Thymus (tissue), 11 donors: ENCODE measurements at regions not wholly inside any gene's neighbourhood (a gene's known extent, or its start where the extent isn't known, plus 50 kb on each side); places are given as distances from the start of the nearest gene placed in this dataset.

ENCODE experiments used
- DNase-seq, 9 donors: peaks; one replicate each; pipeline ENCODE4 v3.0.0-alpha.2; 2013; ENCODE audit warnings: low spot score in 9 of 9, low read depth in 6 of 9, missing footprints in 1 of 9
- H3K27ac ChIP-seq, 2 donors: one replicate each; pipeline ENCODE4 v1.5.1; 2013; ENCODE audit warnings: control low read depth in 1 of 2, low read depth in 1 of 2, low read length in 1 of 2, mild to moderate bottlenecking in 1 of 2, moderate library complexity in 1 of 2
- H3K27me3 ChIP-seq, 2 donors: one replicate each; pipeline ENCODE4 v1.5.1; 2013; ENCODE audit warnings: low read length in 1 of 2; ENCODE audit not compliant: control insufficient read depth in 2 of 2, insufficient read depth in 1 of 2
- H3K36me3 ChIP-seq, 2 donors: one replicate each; pipeline ENCODE4 v1.5.1; 2013; ENCODE audit warnings: low read length in 1 of 2, mild to moderate bottlenecking in 1 of 2, moderate library complexity in 1 of 2; ENCODE audit not compliant: control insufficient read depth in 2 of 2, insufficient read depth in 2 of 2
- H3K4me1 ChIP-seq, 2 donors: one replicate each; pipeline ENCODE4 v1.5.1; 2013; ENCODE audit warnings: low read length in 2 of 2; ENCODE audit not compliant: control insufficient read depth in 2 of 2, insufficient read depth in 2 of 2
- H3K4me3 ChIP-seq, 2 donors: one replicate each; pipeline ENCODE4 v1.5.1; 2013; ENCODE audit warnings: low read length in 2 of 2, control low read depth in 1 of 2, mild to moderate bottlenecking in 1 of 2
- H3K9me3 ChIP-seq, 2 donors: one replicate each; pipeline ENCODE4 v1.5.1; 2013; ENCODE audit warnings: low read length in 1 of 2, mild to moderate bottlenecking in 1 of 2; ENCODE audit not compliant: control insufficient read depth in 2 of 2, insufficient read depth in 1 of 2
- WGBS: extraction: QIAGEN DNeasy Blood & Tissue Kit; methylation state at CpG from one replicate; pipeline ENCODE4 v1.1.7; 2013; 5-methylcytosine and 5-hydroxymethylcytosine counted together
- donor health status: healthy.

DNA sequence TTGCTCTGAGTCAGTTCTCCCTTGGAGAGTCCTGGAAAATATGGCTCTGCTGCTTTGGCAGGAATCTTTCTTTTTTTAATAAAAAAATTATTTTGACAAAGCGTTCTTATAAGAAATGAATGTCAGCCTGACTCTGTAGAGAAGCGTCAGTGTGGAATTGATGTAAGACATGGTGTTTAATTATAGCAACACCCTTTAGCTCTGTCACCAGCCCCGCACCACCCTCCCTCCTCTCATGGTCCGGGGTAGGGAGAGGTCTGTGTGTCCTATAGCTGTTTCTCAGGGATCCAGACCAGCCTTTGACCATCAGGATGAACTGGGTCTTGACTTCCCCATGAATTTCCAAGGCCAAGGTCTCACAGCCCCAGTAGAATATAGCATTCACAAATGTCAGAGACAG lies 120.6 kb downstream of the CHST1 start:
- WGBS: 91% methylated on average over 4 of the region's 4 CpGs
- H3K4me3 ChIP-seq: no peak overlapping the region
- no peaks in the 10 kb centered on the region for H3K36me3 ChIP-seq
- no peaks in the 10 kb centered on the region for H3K4me1 ChIP-seq
- no peaks in the 10 kb centered on the region for H3K9me3 ChIP-seq
- H3K27me3 ChIP-seq: peaks cover 0 to 2% of the 10 kb centered on the region in 2 donors
- DNase-seq: no peak
- no peak overlapping the region for H3K27ac ChIP-seq

GRCh38 chr11:45543808-45544422 lies 121.5 kb downstream of the CHST1 start:
- H3K27me3 ChIP-seq: peaks cover 0 to 2% of the 10 kb centered on the region in 2 donors
- WGBS: 42% methylated on average over 5 of the region's 5 CpGs
- H3K36me3 ChIP-seq: no peaks in the 10 kb centered on the region
- H3K27ac ChIP-seq: no peak overlapping the region
- no peaks in the 10 kb centered on the region for H3K9me3 ChIP-seq
- no peaks in the 10 kb centered on the region for H3K4me1 ChIP-seq
- no peak overlapping the region for H3K4me3 ChIP-seq
- peak in 3 of 9 donors; percentile 2 to 24 (median 23) for DNase-seq

DNA sequence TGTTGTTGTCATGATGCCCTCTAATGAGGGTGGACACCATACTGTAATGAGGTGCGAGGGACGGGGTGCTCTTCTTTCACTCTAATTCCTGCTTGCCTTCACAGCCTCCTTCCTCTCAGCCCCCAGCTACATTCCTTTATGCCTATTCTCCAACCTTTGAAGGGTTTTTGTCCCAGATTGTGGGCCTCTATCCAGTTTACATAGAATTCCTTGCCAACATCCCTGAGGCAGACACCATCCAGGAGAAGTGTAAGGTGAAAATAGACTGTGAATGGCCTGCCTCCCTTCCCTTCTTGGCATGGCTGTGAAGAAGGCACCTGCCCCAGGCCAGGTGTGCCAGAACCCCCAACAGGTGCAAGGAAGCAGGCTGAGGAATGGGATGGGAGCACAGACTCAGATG lies 122.3 kb downstream of the CHST1 start:
- H3K27ac ChIP-seq: no peak overlapping the region
- H3K27me3 ChIP-seq: peaks cover 2% of the 10 kb centered on the region in 2 donors
- no peak overlapping the region for H3K4me3 ChIP-seq
- DNase-seq: no peak
- H3K4me1 ChIP-seq: no peaks in the 10 kb centered on the region
- no peaks in the 10 kb centered on the region for H3K9me3 ChIP-seq
- WGBS: 97% methylated on average over 2 of the region's 2 CpGs
- no peaks in the 10 kb centered on the region for H3K36me3 ChIP-seq

GRCh38 chr11:45541693-45542434 lies 123.6 kb downstream of the CHST1 start:
- peaks cover 2% of the 10 kb centered on the region in 2 donors for H3K27me3 ChIP-seq
- no peaks in the 10 kb centered on the region for H3K36me3 ChIP-seq
- no peaks in the 10 kb centered on the region for H3K4me1 ChIP-seq
- H3K4me3 ChIP-seq: no peak overlapping the region
- 78% methylated on average over 10 of the region's 10 CpGs for WGBS
- H3K27ac ChIP-seq: no peak overlapping the region
- DNase-seq: no peak
- no peaks in the 10 kb centered on the region for H3K9me3 ChIP-seq

DNA sequence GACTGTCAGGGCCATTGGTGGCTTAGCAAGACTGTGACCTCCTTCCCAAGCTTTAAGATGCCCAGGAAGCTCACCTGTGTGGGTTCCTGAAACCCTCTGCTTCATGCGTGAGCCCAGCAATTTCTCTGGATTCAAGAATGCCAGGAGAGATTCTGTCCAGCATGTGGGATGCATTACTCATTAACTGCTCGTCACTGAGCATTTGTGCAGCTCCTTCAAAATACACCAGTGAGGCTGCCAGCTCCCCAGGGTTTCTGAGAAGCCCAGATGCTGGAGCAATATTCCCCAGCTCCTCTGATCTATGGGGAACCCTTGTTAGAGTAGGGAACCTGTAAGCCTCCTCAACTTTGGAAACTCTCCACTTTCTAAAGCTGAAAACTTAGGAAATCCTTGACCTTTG lies 126.5 kb downstream of the CHST1 start:
- Histone ChIP-seq H3K4me1 (no peaks in the 10 kb centered on the region), H3K27me3 (peaks cover 2% of the 10 kb centered on the region in 2 donors), H3K9me3 (no peaks in the 10 kb centered on the region), H3K27ac (no peak overlapping the region), H3K4me3 (no peak overlapping the region), H3K36me3 (no peaks in the 10 kb centered on the region)
- DNase-seq: no peak
- 88% methylated on average over 2 of the region's 2 CpGs for WGBS

GRCh38 chr11:45538363-45538762 lies 127.1 kb downstream of the CHST1 start:
- WGBS: 77% methylated on average over 12 of the region's 12 CpGs
- Histone ChIP-seq H3K27me3 (peaks cover 2% of the 10 kb centered on the region in 2 donors), H3K4me3 (no peak overlapping the region), H3K9me3 (no peaks in the 10 kb centered on the region), H3K27ac (no peak overlapping the region), H3K36me3 (no peaks in the 10 kb centered on the region), H3K4me1 (no peaks in the 10 kb centered on the region)
- no peak for DNase-seq

DNA sequence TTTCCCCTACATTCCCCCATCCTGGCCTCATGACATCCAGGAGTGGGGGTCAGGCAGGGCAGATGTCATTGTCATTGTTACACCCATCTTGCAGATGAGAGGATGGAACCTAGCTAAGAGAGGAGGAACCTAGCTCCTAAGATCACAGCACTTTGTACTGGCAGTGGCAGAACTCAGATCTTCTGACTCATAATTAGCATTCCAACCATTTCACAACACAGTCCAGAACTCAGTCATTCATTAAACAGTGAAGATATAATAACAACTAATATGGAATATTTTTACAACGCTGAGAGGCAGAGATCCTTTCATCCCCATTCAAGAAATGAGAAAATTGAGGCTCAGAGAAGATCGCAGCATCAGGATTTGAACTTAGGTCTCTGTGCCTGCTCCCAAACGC lies 127.8 kb downstream of the CHST1 start:
- Histone ChIP-seq H3K4me1 (no peaks in the 10 kb centered on the region), H3K4me3 (no peak overlapping the region), H3K9me3 (no peaks in the 10 kb centered on the region), H3K27me3 (peaks cover 2% of the 10 kb centered on the region in 2 donors), H3K27ac (no peak overlapping the region), H3K36me3 (no peaks in the 10 kb centered on the region)
- WGBS: 86% methylated on average over 3 of the region's 3 CpGs
- DNase-seq: no peak

- Histone ChIP-seq H3K4me1 (no peaks in the 10 kb centered on the region), H3K27me3 (peaks cover 0 to 2% of the 10 kb centered on the region in 2 donors), H3K36me3 (no peaks in the 10 kb centered on the region), H3K27ac (no peak overlapping the region), H3K9me3 (no peaks in the 10 kb centered on the region), H3K4me3 (no peak overlapping the region)
- 87% methylated on average over 1 of the region's 1 CpG for WGBS
- DNase-seq: no peak
Observed at GRCh38 chr11:45535033-45535432, 130.4 kb downstream of the CHST1 start.

GRCh38 chr11:45534132-45534531 lies 131.3 kb downstream of the CHST1 start:
- H3K27me3 ChIP-seq: peaks cover 0 to 2% of the 10 kb centered on the region in 2 donors
- no peak for DNase-seq
- WGBS: 94% methylated on average over 5 of the region's 5 CpGs
- no peak overlapping the region for H3K4me3 ChIP-seq
- H3K36me3 ChIP-seq: no peaks in the 10 kb centered on the region
- H3K27ac ChIP-seq: no peak overlapping the region
- no peaks in the 10 kb centered on the region for H3K4me1 ChIP-seq
- no peaks in the 10 kb centered on the region for H3K9me3 ChIP-seq
